GM23338 (cell line): ENCODE measurements at regions not wholly inside any gene's neighbourhood (a gene's known extent, or its start where the extent isn't known, plus 50 kb on each side); places are given as distances from the start of the nearest gene placed in this dataset.
"Not testable (repeated sequence)": the region's sequence is repeated elsewhere in the genome, so short reads cannot be mapped to it uniquely, and the experiment has no call there.

ENCODE experiments used
- ATAC-seq: fragments of 200-7000 bp; cut with Tn5 transposase; 3 replicates; pipeline ENCODE4 v1.9.1; 2020
- DNase-seq: peaks from one replicate; pipeline ENCODE4 v3.0.0-alpha.2; 2015; ENCODE audit warnings: low spot score
- H2AFZ ChIP-seq: fragments of 200-600 bp; sonication (generic); 2 replicates; pipeline ENCODE4 v1.8.0; 2016; ENCODE audit warnings: antibody characterized with exemption, mild to moderate bottlenecking, moderate library complexity
- H3F3A ChIP-seq: fragments of 200-600 bp; sonication (generic); replicated peaks from 2 replicates; pipeline ENCODE4 v1.8.0; 2017; ENCODE audit warnings: antibody characterized with exemption, mixed run types, low read depth
- H3K27ac ChIP-seq: fragments of 200-600 bp; sonication (generic); 2 replicates; pipeline ENCODE4 v1.6.1; 2016; ENCODE audit warnings: low read depth
- H3K27me3 ChIP-seq: fragments of 200-600 bp; sonication (generic); 2 replicates; pipeline ENCODE4 v1.8.0; 2016; ENCODE audit warnings: mild to moderate bottlenecking, mixed run types, moderate library complexity; ENCODE audit not compliant: insufficient read depth
- H3K36me3 ChIP-seq: fragments of 200-600 bp; sonication (generic); 2 replicates; pipeline ENCODE4 v1.8.0; 2016; ENCODE audit warnings: mild to moderate bottlenecking; ENCODE audit not compliant: insufficient read depth
- H3K4me1 ChIP-seq: fragments of 200-600 bp; sonication (generic); 2 replicates; pipeline ENCODE4 v1.8.0; 2016; ENCODE audit warnings: mild to moderate bottlenecking, moderate library complexity; ENCODE audit not compliant: insufficient read depth
- H3K4me2 ChIP-seq: fragments of 200-600 bp; sonication (generic); 2 replicates; pipeline ENCODE4 v1.7.1; 2017; ENCODE audit warnings: mixed run types
- H3K4me3 ChIP-seq: fragments of 200-600 bp; sonication (generic); 2 replicates; pipeline ENCODE4 v1.6.1; 2016; ENCODE audit warnings: mixed run types
- H3K79me2 ChIP-seq: fragments of 200-600 bp; sonication (generic); replicated peaks from 2 replicates; pipeline ENCODE4 v1.8.0; 2017; ENCODE audit warnings: mild to moderate bottlenecking; ENCODE audit not compliant: insufficient read depth
- H3K9me2 ChIP-seq: fragments of 200-600 bp; sonication (generic); 2 replicates; pipeline ENCODE4 v1.8.0; 2017; ENCODE audit not compliant: insufficient read depth
- H4K20me1 ChIP-seq: fragments of 200-600 bp; sonication (generic); replicated peaks from 2 replicates; pipeline ENCODE4 v1.8.0; 2017; ENCODE audit warnings: mild to moderate bottlenecking; ENCODE audit not compliant: insufficient read depth
- H3K27ac Mint-ChIP-seq: 2 replicates; pipeline ENCODE4 v1.8.0; 2020; ENCODE audit warnings: inconsistent platforms, mild to moderate bottlenecking, moderate library complexity, mixed read lengths
- H3K27me3 Mint-ChIP-seq: 3 replicates; pipeline ENCODE4 v1.8.0; 2022; ENCODE audit warnings: low read depth, mild to moderate bottlenecking, moderate library complexity, mixed read lengths, inconsistent platforms; ENCODE audit not compliant: insufficient read depth, poor library complexity
- H3K36me3 Mint-ChIP-seq: 3 replicates; pipeline ENCODE4 v1.8.0; 2021; ENCODE audit warnings: low read depth, mild to moderate bottlenecking, inconsistent platforms, moderate library complexity, mixed read lengths
- H3K4me1 Mint-ChIP-seq: 3 replicates; pipeline ENCODE4 v1.8.0; 2020; ENCODE audit warnings: mild to moderate bottlenecking, inconsistent platforms, mixed read lengths
- H3K4me3 Mint-ChIP-seq: 3 replicates; pipeline ENCODE4 v1.8.0; 2021; ENCODE audit warnings: moderate library complexity, mild to moderate bottlenecking, inconsistent platforms, mixed read lengths
- H3K9me3 Mint-ChIP-seq: 3 replicates; pipeline ENCODE4 v1.8.0; 2020; ENCODE audit warnings: moderate library complexity, mild to moderate bottlenecking, inconsistent platforms, mixed read lengths
- JUNB ChIP-seq: IDR thresholded peaks from one replicate; pipeline ENCODE4 v1.6.1; 2016; ENCODE audit warnings: antibody characterized with exemption; ENCODE audit not compliant: unreplicated experiment
- TF ChIP-seq, protein P1 (sequence below): fragments of 250-450 bp; sonication (Bioruptor Pico); IDR thresholded peaks from 2 replicates; pipeline ENCODE4 v1.5.0; 2020; ENCODE audit warnings: mild to moderate bottlenecking, moderate library complexity

DNA sequence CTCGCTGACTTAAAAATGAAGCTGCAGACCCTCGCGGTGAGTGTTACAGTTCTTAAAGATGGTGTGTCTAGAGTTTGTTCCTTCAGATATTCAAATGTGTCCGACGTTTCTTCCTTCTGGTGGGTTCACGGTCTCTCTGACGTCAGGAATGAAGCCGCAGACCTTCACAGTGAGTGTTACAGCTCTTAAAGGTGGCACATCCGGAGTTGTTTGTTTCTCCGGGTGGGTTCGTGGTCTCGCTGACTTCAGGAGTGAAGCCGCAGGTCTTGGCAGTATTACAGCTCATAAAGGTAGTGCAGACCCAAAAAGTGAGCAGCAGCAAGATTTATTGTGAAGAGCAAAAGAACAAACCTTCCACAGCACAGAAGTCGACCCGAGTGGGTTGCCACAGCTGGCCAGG, 316.1 kb downstream of the SIPA1L2 start:
- DNase-seq, H3K27ac Mint-ChIP-seq, H3K79me2 ChIP-seq, H3K4me3 ChIP-seq, H2AFZ ChIP-seq, H3K4me3 Mint-ChIP-seq, H3K27me3 ChIP-seq, H3K4me1 ChIP-seq, ATAC-seq, H3K4me2 ChIP-seq, H3K36me3 ChIP-seq, H4K20me1 ChIP-seq, H3K27me3 Mint-ChIP-seq, H3F3A ChIP-seq, H3K27ac ChIP-seq: not testable (repeated sequence)
- Mint-ChIP-seq H3K36me3 (peaks cover 18% of the 10 kb centered on the region), H3K9me3 (peaks cover 22% of the 10 kb centered on the region), H3K4me1 (peaks cover 11% of the 10 kb centered on the region)
- peaks cover 17% of the 10 kb centered on the region for H3K9me2 ChIP-seq

DNA sequence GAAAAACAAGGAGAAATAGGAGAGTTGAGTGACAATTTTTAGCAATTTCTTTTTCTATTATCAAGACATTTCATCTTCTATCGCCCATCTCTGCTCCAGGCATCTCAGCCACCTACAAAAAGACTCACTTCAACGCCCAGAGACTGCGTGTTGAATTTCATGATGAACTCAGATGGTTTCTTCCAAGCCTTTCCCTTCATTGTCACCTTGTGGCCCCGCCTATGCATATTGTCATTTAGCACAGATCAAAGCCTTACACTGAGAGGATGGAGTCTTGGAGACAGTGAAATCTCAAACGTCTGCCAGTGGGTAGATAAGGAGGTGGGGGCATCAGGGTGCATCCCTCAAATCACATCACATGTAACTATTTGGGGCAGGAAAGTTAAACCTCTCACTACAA, 319.4 kb downstream of the SIPA1L2 start:
- H3K4me3 Mint-ChIP-seq = no peak overlapping the region

More for the DNA sequence above, 319.4 kb downstream of the SIPA1L2 start:
- DNase-seq = no peak
- no peaks in the 10 kb centered on the region for H3K36me3 ChIP-seq
- H3K27ac Mint-ChIP-seq = no peak overlapping the region
- H3K27me3 Mint-ChIP-seq = peaks cover 6% of the 10 kb centered on the region
- no peak for ATAC-seq
- H3K4me1 ChIP-seq = peaks cover 13% of the 10 kb centered on the region
- H3K27ac ChIP-seq = no peak overlapping the region
- no peaks in the 10 kb centered on the region for H3K27me3 ChIP-seq
- peaks cover 18% of the 10 kb centered on the region for H3K36me3 Mint-ChIP-seq
- no peak overlapping the region for H3K4me3 ChIP-seq
- peaks cover 18% of the 10 kb centered on the region for H3K9me3 Mint-ChIP-seq
- peaks cover 21% of the 10 kb centered on the region for H3K9me2 ChIP-seq
- peaks cover 24% of the 10 kb centered on the region for H3K4me1 Mint-ChIP-seq
- H3K79me2 ChIP-seq = no peaks in the 10 kb centered on the region
- H2AFZ ChIP-seq = no peak overlapping the region
- H4K20me1 ChIP-seq = no peaks in the 10 kb centered on the region
- TF ChIP-seq JUNB = no peak
- TF ChIP-seq, protein P1, sequence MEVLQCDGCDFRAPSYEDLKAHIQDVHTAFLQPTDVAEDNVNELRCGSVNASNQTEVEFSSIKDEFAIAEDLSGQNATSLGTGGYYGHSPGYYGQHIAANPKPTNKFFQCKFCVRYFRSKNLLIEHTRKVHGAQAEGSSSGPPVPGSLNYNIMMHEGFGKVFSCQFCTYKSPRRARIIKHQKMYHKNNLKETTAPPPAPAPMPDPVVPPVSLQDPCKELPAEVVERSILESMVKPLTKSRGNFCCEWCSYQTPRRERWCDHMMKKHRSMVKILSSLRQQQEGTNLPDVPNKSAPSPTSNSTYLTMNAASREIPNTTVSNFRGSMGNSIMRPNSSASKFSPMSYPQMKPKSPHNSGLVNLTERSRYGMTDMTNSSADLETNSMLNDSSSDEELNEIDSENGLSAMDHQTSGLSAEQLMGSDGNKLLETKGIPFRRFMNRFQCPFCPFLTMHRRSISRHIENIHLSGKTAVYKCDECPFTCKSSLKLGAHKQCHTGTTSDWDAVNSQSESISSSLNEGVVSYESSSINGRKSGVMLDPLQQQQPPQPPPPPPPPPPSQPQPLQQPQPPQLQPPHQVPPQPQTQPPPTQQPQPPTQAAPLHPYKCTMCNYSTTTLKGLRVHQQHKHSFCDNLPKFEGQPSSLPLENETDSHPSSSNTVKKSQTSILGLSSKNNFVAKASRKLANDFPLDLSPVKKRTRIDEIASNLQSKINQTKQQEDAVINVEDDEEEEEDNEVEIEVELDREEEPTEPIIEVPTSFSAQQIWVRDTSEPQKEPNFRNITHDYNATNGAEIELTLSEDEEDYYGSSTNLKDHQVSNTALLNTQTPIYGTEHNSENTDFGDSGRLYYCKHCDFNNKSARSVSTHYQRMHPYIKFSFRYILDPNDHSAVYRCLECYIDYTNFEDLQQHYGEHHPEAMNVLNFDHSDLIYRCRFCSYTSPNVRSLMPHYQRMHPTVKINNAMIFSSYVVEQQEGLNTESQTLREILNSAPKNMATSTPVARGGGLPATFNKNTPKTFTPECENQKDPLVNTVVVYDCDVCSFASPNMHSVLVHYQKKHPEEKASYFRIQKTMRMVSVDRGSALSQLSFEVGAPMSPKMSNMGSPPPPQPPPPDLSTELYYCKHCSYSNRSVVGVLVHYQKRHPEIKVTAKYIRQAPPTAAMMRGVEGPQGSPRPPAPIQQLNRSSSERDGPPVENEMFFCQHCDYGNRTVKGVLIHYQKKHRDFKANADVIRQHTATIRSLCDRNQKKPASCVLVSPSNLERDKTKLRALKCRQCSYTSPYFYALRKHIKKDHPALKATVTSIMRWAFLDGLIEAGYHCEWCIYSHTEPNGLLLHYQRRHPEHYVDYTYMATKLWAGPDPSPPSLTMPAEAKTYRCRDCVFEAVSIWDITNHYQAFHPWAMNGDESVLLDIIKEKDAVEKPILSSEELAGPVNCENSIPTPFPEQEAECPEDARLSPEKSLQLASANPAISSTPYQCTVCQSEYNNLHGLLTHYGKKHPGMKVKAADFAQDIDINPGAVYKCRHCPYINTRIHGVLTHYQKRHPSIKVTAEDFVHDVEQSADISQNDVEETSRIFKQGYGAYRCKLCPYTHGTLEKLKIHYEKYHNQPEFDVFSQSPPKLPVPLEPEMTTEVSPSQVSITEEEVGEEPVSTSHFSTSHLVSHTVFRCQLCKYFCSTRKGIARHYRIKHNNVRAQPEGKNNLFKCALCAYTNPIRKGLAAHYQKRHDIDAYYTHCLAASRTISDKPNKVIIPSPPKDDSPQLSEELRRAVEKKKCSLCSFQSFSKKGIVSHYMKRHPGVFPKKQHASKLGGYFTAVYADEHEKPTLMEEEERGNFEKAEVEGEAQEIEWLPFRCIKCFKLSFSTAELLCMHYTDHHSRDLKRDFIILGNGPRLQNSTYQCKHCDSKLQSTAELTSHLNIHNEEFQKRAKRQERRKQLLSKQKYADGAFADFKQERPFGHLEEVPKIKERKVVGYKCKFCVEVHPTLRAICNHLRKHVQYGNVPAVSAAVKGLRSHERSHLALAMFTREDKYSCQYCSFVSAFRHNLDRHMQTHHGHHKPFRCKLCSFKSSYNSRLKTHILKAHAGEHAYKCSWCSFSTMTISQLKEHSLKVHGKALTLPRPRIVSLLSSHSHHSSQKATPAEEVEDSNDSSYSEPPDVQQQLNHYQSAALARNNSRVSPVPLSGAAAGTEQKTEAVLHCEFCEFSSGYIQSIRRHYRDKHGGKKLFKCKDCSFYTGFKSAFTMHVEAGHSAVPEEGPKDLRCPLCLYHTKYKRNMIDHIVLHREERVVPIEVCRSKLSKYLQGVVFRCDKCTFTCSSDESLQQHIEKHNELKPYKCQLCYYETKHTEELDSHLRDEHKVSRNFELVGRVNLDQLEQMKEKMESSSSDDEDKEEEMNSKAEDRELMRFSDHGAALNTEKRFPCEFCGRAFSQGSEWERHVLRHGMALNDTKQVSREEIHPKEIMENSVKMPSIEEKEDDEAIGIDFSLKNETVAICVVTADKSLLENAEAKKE (CRISPR knock-in tag) = no peak
- H3F3A ChIP-seq = no peaks in the 10 kb centered on the region
- no peak overlapping the region for H3K4me2 ChIP-seq
